Endothelial cell (in vitro differentiated cells): ENCODE measurements at regions not wholly inside any gene's neighbourhood (a gene's known extent, or its start where the extent isn't known, plus 50 kb on each side); places are given as distances from the start of the nearest gene placed in this dataset.

Experiments
- DNase-seq: peaks from one replicate; pipeline ENCODE4 v3.0.0; 2021; ENCODE audit warnings: low spot score
- H3K27ac Mint-ChIP-seq: one replicate; pipeline ENCODE4 v1.8.0; 2021; ENCODE audit warnings: mixed read lengths, inconsistent platforms; ENCODE audit not compliant: unreplicated experiment
- H3K27me3 Mint-ChIP-seq: one replicate; pipeline ENCODE4 v1.8.0; 2021; ENCODE audit warnings: mild to moderate bottlenecking, moderate library complexity, mixed read lengths, inconsistent platforms; ENCODE audit not compliant: unreplicated experiment
- H3K36me3 Mint-ChIP-seq: one replicate; pipeline ENCODE4 v1.8.0; 2021; ENCODE audit warnings: mild to moderate bottlenecking, low read depth, mixed read lengths, inconsistent platforms; ENCODE audit not compliant: unreplicated experiment
- H3K4me1 Mint-ChIP-seq: one replicate; pipeline ENCODE4 v1.8.0; 2021; ENCODE audit warnings: mild to moderate bottlenecking, mixed read lengths, inconsistent platforms; ENCODE audit not compliant: unreplicated experiment
- H3K4me3 Mint-ChIP-seq: one replicate; pipeline ENCODE4 v1.8.0; 2021; ENCODE audit warnings: mild to moderate bottlenecking, mixed read lengths, inconsistent platforms; ENCODE audit not compliant: unreplicated experiment
- H3K9me3 Mint-ChIP-seq: one replicate; pipeline ENCODE4 v1.8.0; 2021; ENCODE audit warnings: mixed read lengths, inconsistent platforms; ENCODE audit not compliant: unreplicated experiment
- TF ChIP-seq, protein P1 (sequence below): fragments of 200-600 bp; sonication (generic); IDR thresholded peaks from one replicate; pipeline ENCODE4 v1.5.0; 2021; ENCODE audit warnings: antibody characterized with exemption; ENCODE audit not compliant: unreplicated experiment

DNA sequence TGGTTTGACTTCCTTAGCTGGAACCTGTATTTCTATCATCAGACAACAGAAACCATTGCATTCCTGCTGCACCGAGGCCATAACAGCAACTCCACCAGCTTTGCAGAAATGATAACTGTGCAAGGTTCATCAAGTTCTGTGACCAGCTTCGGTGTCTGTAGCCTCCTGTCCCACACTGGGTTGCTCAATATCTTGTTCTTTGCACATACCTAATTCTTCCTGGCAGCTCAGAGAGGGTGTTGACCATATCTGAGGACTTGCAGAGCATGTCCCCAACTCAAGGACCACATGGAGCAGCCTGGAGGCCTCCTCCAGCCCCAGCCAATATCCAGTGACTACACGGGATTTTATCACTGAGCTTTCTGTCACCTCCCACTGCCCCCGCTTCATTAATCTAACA is 59.3 kb upstream of the SCAF8 start:
- Mint-ChIP-seq H3K4me1 (no peaks in the 10 kb centered on the region), H3K4me3 (no peak overlapping the region), H3K36me3 (no peaks in the 10 kb centered on the region), H3K27ac (no peak overlapping the region), H3K9me3 (no peaks in the 10 kb centered on the region), H3K27me3 (no peaks in the 10 kb centered on the region)
- TF ChIP-seq, protein P1, sequence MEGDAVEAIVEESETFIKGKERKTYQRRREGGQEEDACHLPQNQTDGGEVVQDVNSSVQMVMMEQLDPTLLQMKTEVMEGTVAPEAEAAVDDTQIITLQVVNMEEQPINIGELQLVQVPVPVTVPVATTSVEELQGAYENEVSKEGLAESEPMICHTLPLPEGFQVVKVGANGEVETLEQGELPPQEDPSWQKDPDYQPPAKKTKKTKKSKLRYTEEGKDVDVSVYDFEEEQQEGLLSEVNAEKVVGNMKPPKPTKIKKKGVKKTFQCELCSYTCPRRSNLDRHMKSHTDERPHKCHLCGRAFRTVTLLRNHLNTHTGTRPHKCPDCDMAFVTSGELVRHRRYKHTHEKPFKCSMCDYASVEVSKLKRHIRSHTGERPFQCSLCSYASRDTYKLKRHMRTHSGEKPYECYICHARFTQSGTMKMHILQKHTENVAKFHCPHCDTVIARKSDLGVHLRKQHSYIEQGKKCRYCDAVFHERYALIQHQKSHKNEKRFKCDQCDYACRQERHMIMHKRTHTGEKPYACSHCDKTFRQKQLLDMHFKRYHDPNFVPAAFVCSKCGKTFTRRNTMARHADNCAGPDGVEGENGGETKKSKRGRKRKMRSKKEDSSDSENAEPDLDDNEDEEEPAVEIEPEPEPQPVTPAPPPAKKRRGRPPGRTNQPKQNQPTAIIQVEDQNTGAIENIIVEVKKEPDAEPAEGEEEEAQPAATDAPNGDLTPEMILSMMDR, result no peak
- DNase-seq, result no peak

DNA sequence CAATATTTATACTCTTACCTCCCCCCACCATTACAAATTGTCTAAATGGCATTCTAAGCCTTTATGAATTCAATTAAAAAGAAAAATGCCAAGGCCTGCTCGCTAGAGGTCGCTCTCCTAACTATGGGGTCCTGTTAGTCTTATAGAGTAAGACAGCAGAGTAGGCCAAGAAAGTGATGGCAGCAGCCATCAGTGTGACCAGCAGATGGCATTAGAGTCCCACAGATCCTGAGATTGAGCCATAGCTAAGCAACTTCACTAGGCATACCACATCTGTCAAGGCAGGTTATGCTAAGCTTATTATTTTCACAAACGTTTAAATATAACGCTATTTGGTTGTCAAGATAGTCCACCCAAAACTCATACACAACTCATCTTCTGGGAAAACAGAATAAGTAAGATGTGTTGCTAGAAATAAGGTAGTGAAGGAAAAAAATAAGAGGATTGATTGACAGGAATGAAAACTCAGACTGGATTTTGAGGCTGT is 57.6 kb upstream of the SCAF8 start:
- Mint-ChIP-seq H3K9me3 (no peaks in the 10 kb centered on the region), H3K27me3 (no peaks in the 10 kb centered on the region), H3K4me3 (no peak overlapping the region), H3K27ac (no peak overlapping the region), H3K4me1 (no peaks in the 10 kb centered on the region), H3K36me3 (no peaks in the 10 kb centered on the region)
- TF ChIP-seq, protein P1, result peak; percentile 96
- DNase-seq, result peak; percentile 87

DNA sequence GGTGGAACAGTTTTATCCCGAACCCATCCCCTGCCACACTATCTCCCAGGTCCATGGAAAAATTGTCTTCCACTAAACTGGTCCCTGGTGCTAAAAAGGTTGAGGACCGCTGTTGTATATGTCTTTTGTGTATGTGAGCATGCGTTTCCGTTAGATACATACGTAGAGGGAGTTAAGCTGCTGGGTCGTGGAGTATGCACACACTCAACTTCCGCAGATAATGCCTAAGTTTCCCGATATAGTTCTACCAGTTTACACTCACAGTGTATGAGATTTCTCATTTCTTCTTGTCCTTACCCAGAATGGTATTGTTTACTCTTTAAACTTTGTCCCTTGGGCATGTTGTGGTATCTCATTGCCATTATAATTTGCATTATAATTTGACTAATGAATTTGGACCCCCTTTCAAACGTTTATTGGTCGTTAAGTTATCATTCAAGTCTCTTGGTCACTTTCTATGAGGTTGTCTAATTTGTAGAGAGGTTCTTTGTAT is 50.5 kb upstream of the SCAF8 start:
- TF ChIP-seq, protein P1, result no peak
- Mint-ChIP-seq H3K27me3 (no peaks in the 10 kb centered on the region), H3K9me3 (peaks cover 4% of the 10 kb centered on the region), H3K4me1 (no peaks in the 10 kb centered on the region), H3K27ac (no peak overlapping the region), H3K4me3 (no peak overlapping the region), H3K36me3 (no peaks in the 10 kb centered on the region)
- no peak for DNase-seq
